ENCODE measurements at regions not wholly inside any gene's neighbourhood (a gene's known extent, or its start where the extent isn't known, plus 50 kb on each side); places are given as distances from the start of the nearest gene placed in this dataset.

- peak; percentile 77 to 82 for DNase-seq (ENCODE audit: low read depth in 2 of 2)
- no peak overlapping the region for H3K4me3 ChIP-seq (replicated peaks in 1 of 2; ENCODE audit: low read depth in 2 of 2, low read length in 2 of 2)
- TF ChIP-seq CTCF (IDR thresholded peaks at IDR 0.05; ENCODE audit: low read depth, low read length) = peak; percentile 77
Measured at GRCh38 chr18:21179590-21180220, 62.3 kb upstream of the GREB1L start.

GRCh38 chr18:21180588-21180987 lies 61.4 kb upstream of the GREB1L start:
- no peak for TF ChIP-seq CTCF (IDR thresholded peaks at IDR 0.05; ENCODE audit: low read depth, low read length)
- no peak overlapping the region for H3K4me3 ChIP-seq (replicated peaks in 1 of 2; ENCODE audit: low read depth in 2 of 2, low read length in 2 of 2)
- DNase-seq (ENCODE audit: low read depth in 2 of 2) = no peak

GRCh38 chr18:21181766-21182165 lies 60.3 kb upstream of the GREB1L start:
- no peak for TF ChIP-seq CTCF (IDR thresholded peaks at IDR 0.05; ENCODE audit: low read depth, low read length)
- no peak for DNase-seq (ENCODE audit: low read depth in 2 of 2)
- no peak overlapping the region for H3K4me3 ChIP-seq (replicated peaks in 1 of 2; ENCODE audit: low read depth in 2 of 2, low read length in 2 of 2)

GRCh38 chr18:21183670-21184069 lies 58.4 kb upstream of the GREB1L start:
- H3K4me3 ChIP-seq (replicated peaks in 1 of 2; ENCODE audit: low read depth in 2 of 2, low read length in 2 of 2) = no peak overlapping the region
- TF ChIP-seq CTCF (IDR thresholded peaks at IDR 0.05; ENCODE audit: low read depth, low read length) = no peak
- DNase-seq (ENCODE audit: low read depth in 2 of 2) = no peak

- no peak for DNase-seq (ENCODE audit: low read depth in 2 of 2)
- TF ChIP-seq CTCF (IDR thresholded peaks at IDR 0.05; ENCODE audit: low read depth, low read length) = no peak
- no peak overlapping the region for H3K4me3 ChIP-seq (replicated peaks in 1 of 2; ENCODE audit: low read depth in 2 of 2, low read length in 2 of 2)
Measured at GRCh38 chr18:21184396-21184996, 57.5 kb upstream of the GREB1L start.

GRCh38 chr18:21187886-21188285 lies 54.1 kb upstream of the GREB1L start:
- no peak for TF ChIP-seq CTCF (IDR thresholded peaks at IDR 0.05; ENCODE audit: low read depth, low read length)
- no peak overlapping the region for H3K4me3 ChIP-seq (replicated peaks in 1 of 2; ENCODE audit: low read depth in 2 of 2, low read length in 2 of 2)
- DNase-seq (ENCODE audit: low read depth in 2 of 2) = no peak
